A549 (cell line): ENCODE measurements at regions not wholly inside any gene's neighbourhood (a gene's known extent, or its start where the extent isn't known, plus 50 kb on each side); places are given as distances from the start of the nearest gene placed in this dataset.

Source experiments
- ATAC-seq, 2 experiments: fragments of 200-7000 bp in 1 of 2; fragments of >200 bp in 1 of 2; cut with Nextera tagmentation in 1 of 2; cut with Tn5 transposase in 1 of 2; 3 replicates each; pipeline versions ENCODE4 v1.8.0 to v1.9.1; 2018 to 2020; ENCODE audit warnings: mild to moderate bottlenecking in 1 of 2, moderate library complexity in 1 of 2
- CTCF ChIA-PET: fragments of 300-600 bp; sonication (Branson Sonifier 250); formaldehyde crosslinking; extraction: SDS; loops from one replicate; lab custom pipeline; 2021; ENCODE audit warnings: antibody characterized with exemption, inconsistent platforms; lab: Yijun Ruan, JAX
- POLR2A ChIA-PET: fragments of 350-600 bp; formaldehyde crosslinking; extraction: SDS; loops from one replicate; lab custom pipeline; 2021; ENCODE audit warnings: antibody characterized with exemption, inconsistent platforms; lab: Yijun Ruan, JAX
- DNase-seq, 2 experiments: peaks; one replicate each; pipeline versions ENCODE4 v3.0.0 to v3.0.0-alpha.2; 2011 to 2016; ENCODE audit warnings: low read depth in 1 of 2, low spot score in 1 of 2
- FAIRE-seq: peaks from 2 replicates; lab custom pipeline; 2011; peaks lifted over from hg19 to GRCh38; lab: Jason Lieb, UNC
- H3K27ac ChIP-seq, 2 experiments: fragments of >200 bp; sonication (Bioruptor Twin); formaldehyde crosslinking; 3 replicates each; pipeline ENCODE4 v1.5.1; 2016 to 2017
- H3K4me1 ChIP-seq: fragments of >200 bp; sonication (Bioruptor Twin); formaldehyde crosslinking; 3 replicates; pipeline ENCODE4 v1.6.1; 2016
- H3K4me2 ChIP-seq: fragments of >200 bp; sonication (Bioruptor Twin); formaldehyde crosslinking; 3 replicates; pipeline ENCODE4 v1.6.1; 2016
- H3K4me3 ChIP-seq: fragments of >200 bp; sonication (Bioruptor Twin); formaldehyde crosslinking; 3 replicates; pipeline ENCODE4 v1.5.1; 2016
- H3K9me3 ChIP-seq: fragments of >200 bp; sonication (Bioruptor Twin); formaldehyde crosslinking; 3 replicates; pipeline ENCODE4 v1.6.1; 2016
- CBX8 ChIP-seq: fragments of 200-600 bp; sonication (generic); IDR thresholded peaks from 2 replicates; pipeline ENCODE4 v1.6.1; 2016
- CEBPB ChIP-seq, 2 experiments: fragments of >200 bp in 1 of 2; sonication (Bioruptor Twin) in 1 of 2; formaldehyde crosslinking in 1 of 2; IDR thresholded peaks; 2 replicates each; pipeline ENCODE4 v1.6.1; 2012 to 2016
- CHD2 ChIP-seq: fragments of 150-350 bp; IDR thresholded peaks from 2 replicates; pipeline ENCODE4 v1.6.1; 2014; ENCODE audit warnings: low read length; ENCODE audit not compliant: partially characterized antibody
- EHMT2 ChIP-seq: fragments of 200-600 bp; sonication (generic); IDR thresholded peaks from 2 replicates; pipeline ENCODE4 v1.6.1; 2016; ENCODE audit warnings: antibody characterized with exemption, low read depth, mild to moderate bottlenecking, moderate library complexity
- GATA3 ChIP-seq: IDR thresholded peaks from 2 replicates; pipeline ENCODE4 v1.6.1; 2012; ENCODE audit warnings: borderline replicate concordance
- HDAC2 ChIP-seq: fragments of 200-600 bp; sonication (generic); IDR thresholded peaks from 2 replicates; pipeline ENCODE4 v1.6.1; 2016
- HOXA7 ChIP-seq: fragments of 250-450 bp; sonication (Bioruptor Pico); IDR thresholded peaks from 2 replicates; pipeline ENCODE4 v1.5.0; 2020; ENCODE audit warnings: mild to moderate bottlenecking, moderate library complexity
- HOXB5 ChIP-seq: fragments of 250-450 bp; sonication (Bioruptor Pico); IDR thresholded peaks from 2 replicates; pipeline ENCODE4 v1.5.0; 2020; ENCODE audit warnings: mild to moderate bottlenecking, moderate library complexity
- JUNB ChIP-seq: fragments of >200 bp; sonication (Bioruptor Twin); formaldehyde crosslinking; IDR thresholded peaks from 2 replicates; pipeline ENCODE4 v1.6.1; 2016
- KDM5A ChIP-seq: fragments of 200-600 bp; sonication (generic); IDR thresholded peaks from 2 replicates; pipeline ENCODE4 v1.6.1; 2016; ENCODE audit warnings: antibody characterized with exemption, mild to moderate bottlenecking
- MAFK ChIP-seq: fragments of 450-650 bp; IDR thresholded peaks from 2 replicates; pipeline ENCODE4 v1.6.1; 2014; ENCODE audit not compliant: partially characterized antibody
- MAZ ChIP-seq: fragments of 150-350 bp; IDR thresholded peaks from 2 replicates; pipeline ENCODE4 v1.6.1; 2014; ENCODE audit warnings: antibody characterized with exemption, low read depth, low read length, borderline replicate concordance
- MYC ChIP-seq: IDR thresholded peaks from 2 replicates; pipeline ENCODE4 v1.6.1; 2012; ENCODE audit warnings: mild to moderate bottlenecking, inconsistent platforms, low read length, improper control_type of control experiment, borderline replicate concordance
- NR3C1 ChIP-seq: fragments of >200 bp; sonication (Bioruptor Twin); formaldehyde crosslinking; IDR thresholded peaks from 3 replicates; pipeline ENCODE4 v1.6.1; 2017
- POLR2A ChIP-seq: IDR thresholded peaks from 2 replicates; pipeline ENCODE4 v1.6.1; 2012; ENCODE audit warnings: mild to moderate bottlenecking, low read length
- RAD21 ChIP-seq, 2 experiments: fragments of >200 bp in 1 of 2; sonication (Bioruptor Twin) in 1 of 2; formaldehyde crosslinking in 1 of 2; IDR thresholded peaks in 1 of 2; conservative IDR thresholded peaks in 1 of 2; 2 replicates in 1 of 2; 3 replicates in 1 of 2; pipeline ENCODE4 v1.6.1; 2012 to 2018; ENCODE audit warnings: inconsistent platforms in 1 of 2
- RNF2 ChIP-seq: fragments of 200-600 bp; sonication (generic); IDR thresholded peaks from 2 replicates; pipeline ENCODE4 v1.6.1; 2016; ENCODE audit warnings: low read depth, mild to moderate bottlenecking, antibody characterized with exemption, moderate library complexity, borderline replicate concordance
- TP53 ChIP-seq: fragments of 250-450 bp; sonication (Bioruptor Pico); IDR thresholded peaks from 2 replicates; pipeline ENCODE4 v1.5.0; 2021; ENCODE audit warnings: mild to moderate bottlenecking, moderate library complexity
- ZFP36 ChIP-seq: fragments of 450-650 bp; IDR thresholded peaks from 2 replicates; pipeline ENCODE4 v1.6.1; 2014; ENCODE audit warnings: borderline replicate concordance; ENCODE audit not compliant: partially characterized antibody
- WGBS: methylation state at CpG from one replicate; pipeline ENCODE4 v1.1.6; 2017; ENCODE audit errors: missing lambda C conversion rate; 5-methylcytosine and 5-hydroxymethylcytosine counted together
- TF ChIP-seq, protein P1 (sequence below): IDR thresholded peaks from 2 replicates; pipeline ENCODE4 v1.6.1; 2012
- TF ChIP-seq, protein P2 (sequence below): fragments of 200-600 bp; sonication (generic); IDR thresholded peaks from 2 replicates; pipeline ENCODE4 v1.6.1; 2016; ENCODE audit warnings: antibody characterized with exemption, mild to moderate bottlenecking, moderate library complexity

DNA sequence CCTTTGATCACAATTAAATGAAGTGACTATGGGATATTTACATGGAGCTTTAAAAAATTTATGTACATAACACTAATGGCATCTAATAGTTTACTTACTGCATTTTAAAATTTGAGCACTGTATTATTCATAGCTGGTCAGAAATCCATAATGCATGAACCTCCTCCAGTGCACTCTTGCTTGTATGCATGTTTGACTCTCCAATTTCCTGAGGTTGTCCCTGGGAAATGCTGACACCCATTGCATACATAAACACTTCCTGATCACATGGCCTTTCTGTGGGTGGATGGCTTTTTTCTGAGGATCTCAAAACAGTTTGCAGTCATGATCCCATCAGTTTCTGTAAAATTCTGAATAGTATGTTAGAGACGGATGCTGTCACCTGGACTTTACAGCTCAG, 577.8 kb downstream of the REEP3 start (continued):
- TF ChIP-seq NR3C1 (no peak), HOXA7 (no peak)

DNA sequence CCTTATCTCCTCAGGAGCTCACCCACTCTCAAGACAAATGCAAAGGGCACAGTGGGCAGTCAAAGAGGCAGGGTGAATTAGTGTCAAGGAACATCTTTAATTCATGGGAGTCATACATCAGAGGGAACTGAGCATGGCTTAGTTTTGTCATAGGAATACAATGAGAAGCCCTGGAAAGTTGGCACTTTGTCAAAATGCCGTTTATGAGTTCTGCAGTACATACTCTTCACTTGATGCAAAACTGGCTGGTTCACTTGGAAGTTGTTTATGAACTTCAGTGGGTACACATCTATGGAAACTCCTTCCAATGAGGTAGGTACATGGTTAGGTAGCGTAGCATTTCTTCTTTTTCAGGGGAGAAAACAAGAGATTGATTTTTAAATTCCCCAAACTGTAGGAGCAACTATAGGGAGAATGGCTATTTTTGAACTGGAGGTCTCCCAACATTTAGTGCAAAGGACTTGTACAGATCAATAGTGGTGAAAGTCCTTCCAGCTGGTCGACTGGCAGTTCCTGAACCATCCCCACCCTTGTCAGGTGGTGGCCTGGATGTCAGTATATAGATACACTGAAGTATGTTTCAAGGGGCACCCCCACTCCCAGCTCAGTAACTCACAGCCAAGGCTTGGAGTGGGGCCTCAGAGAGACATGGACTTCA, 580.5 kb downstream of the REEP3 start:
- ChIA-PET CTCF (interaction anchor here (0.8 kb wide), 1 partner anchor 14 kb away, joined by 3 read pairs; no protein-coding TSS in a partner anchor), POLR2A (no interaction called here)
- TF ChIP-seq TP53 (CRISPR knock-in tag) (no peak), CBX8 (no peak), JUNB (no peak), ZFP36 (no peak), CHD2 (no peak), RNF2 (no peak), MAZ (no peak), RAD21 (conservative IDR thresholded peaks at IDR 0.05 in 1 of 2, IDR thresholded peaks at IDR 0.05 in 1 of 2) (no peak), HDAC2 (no peak), HOXB5 (CRISPR knock-in tag) (no peak), EHMT2 (no peak), POLR2A (no peak), MAFK (no peak), MYC (no peak), CEBPB (IDR thresholded peaks at IDR 0.05) (no peak), KDM5A (no peak)
- TF ChIP-seq, protein P1, sequence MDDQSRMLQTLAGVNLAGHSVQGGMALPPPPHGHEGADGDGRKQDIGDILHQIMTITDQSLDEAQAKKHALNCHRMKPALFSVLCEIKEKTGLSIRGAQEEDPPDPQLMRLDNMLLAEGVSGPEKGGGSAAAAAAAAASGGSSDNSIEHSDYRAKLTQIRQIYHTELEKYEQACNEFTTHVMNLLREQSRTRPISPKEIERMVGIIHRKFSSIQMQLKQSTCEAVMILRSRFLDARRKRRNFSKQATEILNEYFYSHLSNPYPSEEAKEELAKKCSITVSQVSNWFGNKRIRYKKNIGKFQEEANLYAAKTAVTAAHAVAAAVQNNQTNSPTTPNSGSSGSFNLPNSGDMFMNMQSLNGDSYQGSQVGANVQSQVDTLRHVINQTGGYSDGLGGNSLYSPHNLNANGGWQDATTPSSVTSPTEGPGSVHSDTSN = no peak
- TF ChIP-seq, protein P2, sequence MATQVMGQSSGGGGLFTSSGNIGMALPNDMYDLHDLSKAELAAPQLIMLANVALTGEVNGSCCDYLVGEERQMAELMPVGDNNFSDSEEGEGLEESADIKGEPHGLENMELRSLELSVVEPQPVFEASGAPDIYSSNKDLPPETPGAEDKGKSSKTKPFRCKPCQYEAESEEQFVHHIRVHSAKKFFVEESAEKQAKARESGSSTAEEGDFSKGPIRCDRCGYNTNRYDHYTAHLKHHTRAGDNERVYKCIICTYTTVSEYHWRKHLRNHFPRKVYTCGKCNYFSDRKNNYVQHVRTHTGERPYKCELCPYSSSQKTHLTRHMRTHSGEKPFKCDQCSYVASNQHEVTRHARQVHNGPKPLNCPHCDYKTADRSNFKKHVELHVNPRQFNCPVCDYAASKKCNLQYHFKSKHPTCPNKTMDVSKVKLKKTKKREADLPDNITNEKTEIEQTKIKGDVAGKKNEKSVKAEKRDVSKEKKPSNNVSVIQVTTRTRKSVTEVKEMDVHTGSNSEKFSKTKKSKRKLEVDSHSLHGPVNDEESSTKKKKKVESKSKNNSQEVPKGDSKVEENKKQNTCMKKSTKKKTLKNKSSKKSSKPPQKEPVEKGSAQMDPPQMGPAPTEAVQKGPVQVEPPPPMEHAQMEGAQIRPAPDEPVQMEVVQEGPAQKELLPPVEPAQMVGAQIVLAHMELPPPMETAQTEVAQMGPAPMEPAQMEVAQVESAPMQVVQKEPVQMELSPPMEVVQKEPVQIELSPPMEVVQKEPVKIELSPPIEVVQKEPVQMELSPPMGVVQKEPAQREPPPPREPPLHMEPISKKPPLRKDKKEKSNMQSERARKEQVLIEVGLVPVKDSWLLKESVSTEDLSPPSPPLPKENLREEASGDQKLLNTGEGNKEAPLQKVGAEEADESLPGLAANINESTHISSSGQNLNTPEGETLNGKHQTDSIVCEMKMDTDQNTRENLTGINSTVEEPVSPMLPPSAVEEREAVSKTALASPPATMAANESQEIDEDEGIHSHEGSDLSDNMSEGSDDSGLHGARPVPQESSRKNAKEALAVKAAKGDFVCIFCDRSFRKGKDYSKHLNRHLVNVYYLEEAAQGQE = no peak
- Histone ChIP-seq H3K4me1 (no peaks in the 10 kb centered on the region), H3K27ac (no peak overlapping the region), H3K4me3 (no peak overlapping the region), H3K4me2 (no peak overlapping the region), H3K9me3 (no peaks in the 10 kb centered on the region)
- FAIRE-seq = no peak
- 4% methylated on average over 3 of the region's 3 CpGs for WGBS
- no peak for DNase-seq
- no peak for ATAC-seq

DNA sequence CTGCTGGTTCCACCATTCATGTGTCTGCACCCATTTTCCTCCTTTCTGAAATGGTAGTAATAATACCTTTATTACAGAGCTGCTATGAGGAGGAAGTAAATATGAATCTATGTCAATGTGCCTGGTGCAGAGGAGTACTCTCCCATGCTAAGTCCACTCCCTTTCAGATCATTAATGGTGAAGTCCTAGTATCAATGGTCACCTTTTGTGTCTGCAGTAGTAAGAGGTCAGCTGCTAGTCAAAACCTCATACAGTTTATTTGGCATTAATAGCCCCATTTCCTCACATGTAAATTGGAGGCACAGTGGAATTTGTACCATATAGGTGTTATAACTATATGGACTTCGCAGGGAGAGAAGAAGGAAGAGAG, 581.0 kb downstream of the REEP3 start:
- ChIA-PET CTCF (no interaction called here), POLR2A (no interaction called here)
- WGBS = 0% methylated on average over 1 of the region's 1 CpG
- Histone ChIP-seq H3K4me2 (no peak overlapping the region), H3K4me1 (no peaks in the 10 kb centered on the region), H3K4me3 (no peak overlapping the region), H3K9me3 (no peaks in the 10 kb centered on the region)
- no peak for FAIRE-seq
- ATAC-seq = no peak
- no peak for TF ChIP-seq GATA3
- TF ChIP-seq, all 56 proteins: peak for 0
- no peak for DNase-seq
- no peak overlapping the region for H3K27ac ChIP-seq
